Central memory CD4-positive, alpha-beta T cell (primary cell): ENCODE measurements at regions not wholly inside any gene's neighbourhood (a gene's known extent, or its start where the extent isn't known, plus 50 kb on each side); places are given as distances from the start of the nearest gene placed in this dataset.

ENCODE experiments used
- DNase-seq: peaks from one replicate; pipeline ENCODE4 v3.0.0; 2022

DNA sequence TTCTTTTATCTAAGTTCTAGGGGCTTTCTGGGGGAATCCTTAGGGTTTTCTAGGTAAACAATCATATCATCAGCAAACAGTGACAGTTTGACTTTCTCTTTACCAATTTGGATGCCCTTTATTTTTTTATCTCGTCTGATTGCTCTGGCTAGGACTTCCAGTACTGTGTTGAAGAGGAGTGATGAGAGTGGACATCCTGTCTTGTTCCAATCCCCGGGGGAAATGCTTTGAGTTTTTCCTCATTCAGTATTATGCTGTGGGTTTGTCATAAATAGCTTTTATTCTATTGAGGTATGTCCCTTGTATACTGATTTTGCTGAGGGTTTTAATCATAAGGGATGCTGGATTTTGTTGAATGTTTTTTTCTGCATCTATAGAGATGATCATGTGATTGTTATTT, 549.5 kb downstream of the EPHA4 start:
- DNase-seq: no peak

- DNase-seq: no peak
Measured at GRCh38 chr2:221025398-221025797, 546.7 kb downstream of the EPHA4 start.

- DNase-seq: no peak
Measured at GRCh38 chr2:221034026-221034701, 537.9 kb downstream of the EPHA4 start.

DNA sequence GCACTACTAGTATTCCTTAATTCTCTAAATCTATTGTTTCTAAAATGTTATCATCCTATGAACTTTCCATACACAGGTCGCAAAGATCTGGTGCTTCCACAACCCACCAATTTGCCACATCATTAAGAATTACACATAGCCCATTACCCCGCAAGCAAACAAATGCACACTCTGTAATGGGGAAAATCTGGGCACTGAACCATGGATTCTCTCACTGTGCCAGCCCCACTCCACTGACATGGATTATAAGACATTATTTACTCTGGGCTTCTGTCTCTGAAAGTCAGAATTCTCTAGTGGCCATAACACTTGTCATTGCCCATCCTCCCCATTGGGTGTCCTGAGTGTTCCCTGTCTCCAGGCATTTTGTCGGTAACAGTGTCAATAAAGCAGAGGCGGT, 537.1 kb downstream of the EPHA4 start:
- no peak for DNase-seq

DNA sequence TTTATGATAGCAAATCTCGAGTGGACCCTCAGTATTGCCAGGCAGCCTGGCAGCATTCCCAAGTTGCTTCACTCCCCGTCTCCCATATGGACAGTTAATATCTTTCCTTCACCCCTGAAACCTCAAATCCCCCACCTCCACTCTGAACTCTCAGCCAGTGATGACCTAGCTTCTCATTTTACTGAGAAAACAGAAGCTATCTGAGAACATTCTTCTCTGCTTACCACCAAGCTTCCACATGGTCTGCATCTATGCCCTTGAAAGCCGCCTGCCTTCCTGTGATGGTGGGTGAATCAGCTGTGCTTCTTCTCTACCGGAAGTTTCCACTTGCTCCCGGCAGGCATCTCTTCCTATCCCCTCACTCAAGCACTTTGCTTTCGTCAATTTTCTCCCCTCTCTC, 529.2 kb downstream of the EPHA4 start:
- no peak for DNase-seq

- no peak for DNase-seq
Measured at GRCh38 chr2:221044781-221045180, 527.3 kb downstream of the EPHA4 start.

DNA sequence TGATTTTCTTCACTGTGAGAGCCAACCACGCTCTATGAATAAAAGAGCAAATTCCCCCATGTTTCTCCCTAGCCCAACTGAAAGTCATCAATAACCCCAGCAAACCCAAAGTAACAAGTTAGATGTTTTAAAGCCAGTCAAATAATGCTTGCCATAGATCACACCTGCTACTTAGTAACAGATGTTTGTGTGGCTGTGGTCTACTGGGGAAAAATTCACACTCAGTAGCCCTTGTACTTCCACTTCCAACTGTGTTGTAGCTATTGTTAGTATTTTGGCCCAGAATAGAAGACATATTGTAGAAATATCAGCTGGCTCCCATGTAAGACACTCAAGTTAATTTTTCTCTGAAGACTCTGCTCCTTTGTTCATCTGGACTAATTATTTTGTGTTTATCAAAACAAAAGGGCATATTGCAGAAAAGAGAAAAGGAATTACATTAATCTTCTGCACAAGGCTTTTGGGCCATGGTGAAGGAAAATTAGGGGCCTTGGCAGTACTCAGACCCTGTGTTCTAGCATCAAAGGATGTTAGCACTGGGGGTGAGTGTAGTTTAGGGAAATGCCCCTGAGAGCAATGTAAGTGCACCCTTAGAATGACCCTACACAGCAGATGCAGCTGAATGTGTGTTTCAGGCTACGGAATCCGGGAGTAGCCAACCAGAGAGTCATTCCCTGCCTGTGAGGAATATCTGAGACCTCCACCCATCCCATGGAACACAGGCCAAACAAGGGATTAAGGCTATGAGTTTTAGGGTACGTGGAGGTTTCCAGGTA, 521.9 kb downstream of the EPHA4 start:
- no peak for DNase-seq

GRCh38 chr2:221051162-221051561, 520.9 kb downstream of the EPHA4 start:
- no peak for DNase-seq

DNA sequence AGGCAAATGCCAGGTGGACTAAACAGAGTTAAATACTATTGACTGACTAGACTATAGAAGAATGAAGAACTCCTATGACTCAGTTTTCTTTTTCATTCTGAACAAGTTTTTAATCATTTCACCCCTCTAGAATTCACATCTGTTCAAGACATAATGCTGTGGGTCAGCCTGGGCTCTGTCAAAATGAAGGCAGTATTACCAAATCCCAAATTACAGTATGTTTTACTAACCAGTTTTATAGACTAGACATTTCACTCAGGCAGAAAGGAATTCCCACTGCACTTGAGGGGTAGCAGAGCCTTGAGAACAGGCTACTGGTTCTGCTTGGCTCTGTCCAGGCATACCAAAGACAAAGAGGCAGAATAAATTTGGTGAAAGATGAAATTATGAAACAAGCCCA, 511.7 kb downstream of the EPHA4 start:
- DNase-seq: no peak

- no peak for DNase-seq
Measured at GRCh38 chr2:221063568-221063967, 508.5 kb downstream of the EPHA4 start.

- DNase-seq: no peak
Measured at GRCh38 chr2:221064058-221064854, 507.8 kb downstream of the EPHA4 start.

- DNase-seq: no peak
Measured at GRCh38 chr2:221064880-221065279, 507.2 kb downstream of the EPHA4 start.

- no peak for DNase-seq
Measured at GRCh38 chr2:221068123-221068522, 504.0 kb downstream of the EPHA4 start.

DNA sequence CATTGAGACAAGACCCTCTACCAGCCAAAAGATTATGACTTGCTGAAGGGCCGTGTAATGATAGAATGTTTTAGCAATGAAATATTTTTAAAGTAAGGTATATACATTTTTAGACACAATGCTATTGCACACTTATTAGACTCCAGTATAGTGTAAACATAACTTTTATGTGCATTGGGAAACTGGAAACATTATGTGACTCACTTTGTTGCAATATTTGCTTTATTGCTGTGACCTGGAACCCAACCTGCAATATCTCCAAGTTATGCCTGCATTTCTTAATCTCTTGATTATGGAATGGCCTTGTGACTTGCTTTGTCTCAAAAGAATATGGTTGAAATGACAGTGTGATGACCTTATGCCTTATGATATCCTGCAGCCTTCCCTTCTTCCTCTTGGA, 502.0 kb downstream of the EPHA4 start:
- DNase-seq: no peak

- DNase-seq: no peak
Measured at GRCh38 chr2:221073326-221074049, 498.6 kb downstream of the EPHA4 start.

DNA sequence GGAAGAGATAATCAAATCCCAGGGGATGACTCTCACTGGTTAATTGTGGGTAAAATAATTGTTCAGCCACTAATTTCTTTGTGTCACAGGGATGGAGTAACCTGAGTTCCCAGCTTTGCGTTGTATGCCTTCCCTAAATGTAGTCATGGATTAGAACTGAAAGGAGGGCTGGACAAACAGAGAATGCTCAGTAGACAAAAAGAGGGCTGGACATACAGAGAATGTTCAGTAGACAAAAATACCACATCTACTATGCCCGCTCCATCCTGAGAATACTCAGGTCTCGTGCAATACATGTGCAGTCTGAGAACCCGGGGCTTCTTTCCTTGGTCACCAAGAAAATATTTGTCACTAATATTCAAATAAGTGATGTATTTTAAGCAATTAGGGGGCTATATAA, 497.9 kb downstream of the EPHA4 start:
- DNase-seq: no peak

DNA sequence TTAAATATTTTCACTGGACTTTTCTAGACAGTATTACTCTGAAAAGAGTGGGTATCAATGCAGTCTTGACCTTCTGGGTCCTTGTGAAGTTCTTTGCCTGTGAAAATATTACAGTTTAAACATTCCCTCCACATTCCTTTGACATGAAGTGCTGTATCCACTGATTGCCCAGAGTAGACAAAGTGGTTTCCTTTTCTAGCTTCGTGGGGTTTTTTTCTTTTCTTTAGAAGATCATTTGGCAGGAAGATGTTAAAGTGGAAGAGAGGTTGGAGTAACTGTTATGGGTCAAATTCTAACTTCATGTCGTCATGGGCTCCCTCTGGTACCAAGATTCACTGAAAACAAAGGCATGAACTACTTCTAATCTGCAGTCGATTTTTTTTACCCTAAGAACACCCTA, 496.9 kb downstream of the EPHA4 start:
- no peak for DNase-seq

DNA sequence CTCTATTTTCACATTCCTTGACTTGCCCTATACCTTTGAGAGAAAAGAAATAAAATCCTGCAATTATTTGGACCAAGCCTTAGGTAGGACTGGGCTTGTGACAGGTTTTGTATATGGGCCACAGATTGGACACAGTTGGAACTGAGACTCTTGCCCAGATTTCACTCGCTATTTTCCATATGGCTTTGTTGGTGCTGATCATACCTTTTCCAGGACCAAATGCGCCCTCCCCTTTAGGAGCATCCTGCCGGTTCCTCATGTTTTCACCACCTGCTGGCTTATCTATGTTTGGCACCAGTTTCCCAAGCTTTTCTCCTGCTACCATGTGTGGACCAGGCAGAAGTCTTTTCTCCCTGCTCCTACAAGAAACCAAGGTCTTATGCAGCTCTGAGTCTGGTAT, 494.9 kb downstream of the EPHA4 start:
- no peak for DNase-seq

- no peak for DNase-seq
Measured at GRCh38 chr2:221077799-221078198, 494.3 kb downstream of the EPHA4 start.

GRCh38 chr2:221085341-221085900, 486.7 kb downstream of the EPHA4 start:
- DNase-seq: no peak

- DNase-seq: no peak
Measured at GRCh38 chr2:221085936-221086335, 486.2 kb downstream of the EPHA4 start.

DNA sequence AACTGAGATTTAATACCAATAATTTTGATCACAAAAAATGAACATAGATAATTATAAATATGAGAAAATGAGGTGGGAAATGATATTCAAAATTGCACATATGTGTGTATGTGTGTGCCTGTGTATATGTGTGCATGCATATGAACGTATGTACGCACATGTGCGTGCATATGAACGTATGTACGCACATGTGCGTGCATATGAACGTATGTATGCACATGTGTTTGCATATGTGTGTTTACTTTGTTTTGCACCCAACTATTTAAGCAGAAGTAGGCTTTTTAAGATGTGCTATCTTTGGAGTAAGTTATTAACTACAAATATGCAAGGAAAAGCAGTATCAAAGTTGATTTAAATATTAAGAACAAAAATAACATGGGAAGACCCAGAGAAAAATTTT, 484.3 kb downstream of the EPHA4 start:
- no peak for DNase-seq

GRCh38 chr2:221088506-221088905, 483.6 kb downstream of the EPHA4 start:
- no peak for DNase-seq
